SW480 (cell line): ENCODE measurements at regions not wholly inside any gene's neighbourhood (a gene's known extent, or its start where the extent isn't known, plus 50 kb on each side); places are given as distances from the start of the nearest gene placed in this dataset.

Experiments
- DNase-seq: peaks from one replicate; pipeline ENCODE4 v3.0.0-alpha.2; 2016; ENCODE audit warnings: low spot score

DNA sequence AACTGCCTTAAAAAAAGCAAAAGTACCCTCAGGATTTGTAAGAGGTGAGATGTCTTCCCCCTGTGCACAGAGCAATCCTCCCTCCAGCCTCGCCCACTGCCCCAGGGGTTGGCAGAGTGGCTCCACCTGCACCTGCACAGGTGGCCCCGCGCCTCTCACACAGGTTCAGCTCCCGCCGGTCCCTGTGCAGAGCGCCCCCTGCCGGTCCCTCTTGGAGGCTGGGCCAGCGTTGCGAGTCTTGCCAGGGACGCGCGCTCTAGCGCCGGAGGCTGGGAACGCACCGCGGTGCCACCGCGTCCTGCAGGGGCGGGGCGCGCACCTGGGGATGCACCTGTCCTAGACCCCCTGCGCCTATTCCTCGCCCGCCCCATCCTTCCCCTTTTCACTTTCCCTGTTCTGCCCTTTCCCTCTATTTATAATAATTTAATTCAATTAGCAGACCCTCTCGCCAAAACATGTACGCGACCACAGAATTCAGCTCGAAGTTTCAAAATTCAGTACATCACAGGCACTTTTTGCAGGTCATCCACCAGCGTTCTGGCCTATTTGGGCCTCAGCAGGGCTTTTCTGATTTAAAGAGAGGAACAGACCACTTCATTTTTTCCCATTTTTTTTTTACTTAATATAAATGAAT lies 618.6 kb downstream of the AACS start:
- DNase-seq: no peak

DNA sequence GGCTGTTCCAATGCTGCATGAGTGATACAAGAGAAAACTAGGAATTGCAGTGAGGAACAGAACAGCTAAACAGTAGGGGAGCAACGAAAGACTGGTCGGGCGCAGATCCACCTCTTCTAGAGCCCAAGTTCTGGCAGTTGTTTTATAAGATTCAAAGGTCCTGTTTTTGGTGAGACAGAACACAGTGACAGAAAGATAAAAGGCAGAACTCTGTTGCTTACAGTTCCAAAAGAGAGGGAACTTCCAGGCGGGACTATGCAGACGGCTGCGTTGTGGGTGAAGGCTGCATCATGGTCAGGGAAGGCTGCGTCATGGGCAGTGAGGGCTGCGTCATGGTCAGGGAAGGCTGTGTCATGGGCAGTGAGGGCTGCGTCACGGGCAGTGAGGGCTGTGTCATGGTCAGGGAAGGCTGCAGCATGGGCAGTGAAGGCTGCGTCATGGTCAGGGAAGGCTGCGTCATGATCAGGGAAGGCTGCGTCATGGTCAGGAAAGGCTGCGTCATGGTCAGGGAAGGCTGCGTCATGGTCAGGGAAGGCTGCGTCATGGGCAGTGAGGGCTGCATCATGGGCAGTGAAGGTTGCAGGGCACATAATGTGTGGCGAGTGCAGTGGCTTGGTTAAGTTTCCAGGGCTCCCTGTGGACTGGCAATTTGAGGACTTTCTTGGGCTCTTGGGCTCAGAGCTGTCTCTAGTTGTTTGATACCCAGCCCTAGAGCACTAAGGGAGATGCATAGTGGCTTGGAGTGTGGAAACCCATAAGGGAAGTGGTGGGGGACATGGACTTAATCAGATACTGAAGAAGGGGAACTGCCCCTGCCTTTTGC lies 619.9 kb downstream of the AACS start:
- DNase-seq: no peak

DNA sequence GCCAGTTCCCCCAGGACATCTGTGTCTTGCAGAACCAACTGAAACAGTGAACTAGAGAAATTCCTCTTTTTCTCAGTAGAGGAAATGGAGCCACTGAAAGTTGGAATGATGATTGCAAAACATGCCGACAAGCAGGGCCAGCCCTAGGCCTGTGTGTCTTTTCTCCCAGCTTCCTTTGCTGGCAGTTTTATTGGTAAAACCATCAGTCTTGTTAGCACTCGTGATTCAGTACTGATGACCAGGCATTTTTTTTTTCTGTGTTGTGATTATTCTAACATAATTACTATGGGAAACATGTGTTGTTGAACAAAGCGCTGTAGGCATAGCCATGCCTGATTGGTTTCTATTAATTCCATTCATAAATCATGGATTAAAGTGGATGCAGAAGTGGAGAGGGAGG lies 620.7 kb downstream of the AACS start:
- DNase-seq: no peak

DNA sequence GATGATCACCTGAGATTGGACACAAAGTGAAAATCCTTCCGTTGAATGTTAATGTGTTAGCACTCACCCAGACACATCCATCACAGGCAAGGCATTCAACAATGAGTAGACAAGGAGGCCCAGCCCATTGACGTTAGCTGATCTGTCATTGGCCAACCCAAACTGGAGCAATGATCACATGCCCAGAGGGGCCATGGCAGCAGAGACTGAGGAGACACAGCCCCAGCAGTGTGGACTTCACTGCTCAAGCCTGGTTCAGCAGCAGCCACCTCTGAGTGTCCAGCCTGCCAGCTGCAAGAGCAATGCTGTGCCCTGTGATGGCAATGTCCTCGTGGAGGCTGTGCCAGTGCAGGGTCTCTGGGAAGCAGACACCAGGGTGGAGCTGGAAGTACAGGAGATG lies 622.2 kb downstream of the AACS start:
- DNase-seq: no peak

DNA sequence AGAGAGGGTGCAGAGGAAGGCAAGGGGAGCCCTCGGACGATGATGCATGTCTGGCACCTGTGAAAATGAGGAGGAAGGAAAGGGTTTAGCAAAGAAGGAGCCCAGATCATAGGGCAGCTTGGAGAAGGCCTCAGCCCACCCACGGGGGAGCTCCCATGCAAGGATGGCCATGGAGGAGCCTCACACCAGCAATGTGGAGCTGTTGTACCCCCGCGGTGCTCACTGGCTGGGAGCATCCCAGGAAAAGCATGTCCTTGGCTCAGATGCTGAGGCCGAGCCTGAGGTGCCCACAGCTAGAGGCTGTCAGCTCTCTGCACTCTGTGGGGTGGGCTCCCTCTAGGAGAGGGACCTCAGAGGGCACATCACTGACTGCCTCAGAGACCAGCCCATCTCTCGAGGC lies 622.6 kb downstream of the AACS start:
- DNase-seq: no peak

DNA sequence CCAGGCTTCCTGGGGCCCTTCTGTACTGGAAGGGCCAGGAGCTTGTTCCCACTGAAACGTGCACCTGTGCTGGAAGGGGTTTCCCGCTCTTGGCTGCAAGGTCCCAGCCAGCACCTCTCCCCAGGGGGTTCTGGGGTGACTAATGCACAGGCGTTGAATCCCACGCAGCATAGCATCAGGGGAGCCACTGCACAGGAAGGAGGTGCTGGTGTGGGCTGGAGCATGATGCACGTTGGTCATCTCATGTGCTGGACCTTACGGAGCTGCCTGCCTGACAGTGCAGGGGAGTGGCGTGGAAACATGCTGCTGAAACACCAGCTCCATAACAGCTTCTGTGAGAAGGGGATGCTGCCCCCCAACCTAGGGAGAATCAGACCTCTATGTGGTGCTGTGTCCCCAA lies 623.0 kb downstream of the AACS start:
- no peak for DNase-seq

DNA sequence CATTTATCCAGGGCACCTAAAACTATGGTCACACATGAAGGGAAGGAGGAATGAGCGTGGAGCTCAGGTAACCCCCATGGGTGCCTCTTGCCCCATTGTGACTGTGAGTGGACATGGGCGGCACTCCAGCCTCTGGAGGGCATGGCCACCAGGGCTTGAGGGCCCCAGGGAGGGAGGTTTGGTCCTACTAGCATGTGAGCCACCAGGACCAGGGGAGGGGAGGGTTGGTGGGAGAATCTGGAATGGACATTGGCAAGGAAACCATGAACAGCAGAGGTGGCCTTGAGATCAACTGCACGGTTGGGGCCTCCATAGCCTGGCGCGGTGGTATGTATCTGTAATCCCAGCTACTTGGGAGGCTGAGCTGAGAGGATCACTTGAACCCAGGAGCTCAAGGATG lies 623.6 kb downstream of the AACS start:
- no peak for DNase-seq

DNA sequence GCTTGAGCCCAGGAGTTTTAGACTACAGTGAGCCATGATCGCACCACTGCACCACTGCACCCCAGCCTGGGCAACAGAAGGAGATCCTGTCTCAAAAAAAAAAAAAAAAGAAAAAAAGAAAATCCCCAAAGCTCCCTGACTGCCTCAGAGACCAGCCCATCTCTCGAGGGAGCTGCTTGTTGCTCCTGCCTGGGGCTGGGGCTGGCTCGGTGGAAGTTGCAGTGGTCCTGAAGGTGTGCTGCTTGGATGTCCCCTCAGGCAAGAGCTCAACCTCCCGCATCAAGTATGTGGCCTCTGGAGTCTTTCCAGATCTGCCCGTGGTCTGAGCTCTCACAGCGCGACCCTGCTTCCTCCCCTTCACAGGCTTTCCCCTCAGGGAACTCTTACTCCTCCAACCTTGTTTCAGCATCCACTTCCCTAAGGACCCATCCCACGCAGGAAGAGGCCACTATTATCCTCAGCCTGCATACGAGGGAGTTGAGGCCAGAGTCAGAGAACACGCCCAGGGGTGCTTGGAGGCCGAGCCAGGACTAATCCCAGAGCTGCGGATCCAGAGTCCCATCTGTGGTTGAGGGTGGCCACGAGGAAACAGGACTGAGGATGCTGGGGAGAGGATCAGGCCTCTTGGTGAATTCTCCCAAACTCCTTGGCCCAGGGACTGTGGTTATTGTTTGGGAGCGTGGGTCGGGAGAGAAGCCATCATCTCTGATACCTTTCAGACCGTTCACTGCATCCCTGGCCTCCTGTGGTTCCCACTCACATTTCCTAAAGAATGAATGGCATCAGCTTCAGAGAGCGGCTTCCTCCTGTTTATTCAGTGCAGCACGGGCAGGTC lies 624.6 kb downstream of the AACS start:
- no peak for DNase-seq

DNA sequence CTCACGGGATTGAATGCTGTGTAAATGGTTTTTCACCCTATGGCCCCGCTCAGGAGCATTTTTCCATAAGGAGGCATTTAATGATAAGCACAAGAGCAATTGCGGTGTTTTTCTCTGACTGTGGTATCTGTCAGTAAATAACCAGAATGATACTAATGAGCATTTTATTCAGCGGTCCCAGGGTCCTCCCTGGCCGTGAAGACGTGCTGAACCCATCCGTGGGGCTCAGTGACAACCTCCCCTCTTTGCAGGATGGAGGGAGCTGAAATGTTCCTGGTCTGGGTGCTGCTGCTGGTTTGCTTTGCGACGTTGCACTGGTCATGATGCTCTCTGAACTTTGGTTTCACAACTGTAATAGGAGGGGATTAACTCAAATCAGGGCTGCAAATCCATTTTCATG lies 625.6 kb downstream of the AACS start:
- no peak for DNase-seq

DNA sequence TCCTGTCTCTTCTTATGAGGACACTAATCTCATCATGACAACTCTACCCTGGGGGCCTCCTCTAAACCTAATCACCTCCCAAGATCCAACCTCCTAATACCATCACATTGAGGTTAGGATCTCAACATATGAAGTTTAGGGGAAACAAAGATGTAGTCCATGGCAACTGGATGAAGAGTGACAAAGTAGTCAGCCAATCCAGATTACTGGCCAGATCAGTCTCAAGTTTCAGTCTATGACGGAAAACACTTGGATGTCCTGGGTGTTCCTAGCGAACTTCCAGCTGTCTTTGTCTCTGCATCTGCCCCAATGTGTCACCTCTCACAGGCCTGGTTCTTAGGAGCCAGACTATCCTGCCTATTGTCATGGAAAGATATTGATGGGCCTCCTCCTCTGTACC lies 630.8 kb downstream of the AACS start:
- no peak for DNase-seq

DNA sequence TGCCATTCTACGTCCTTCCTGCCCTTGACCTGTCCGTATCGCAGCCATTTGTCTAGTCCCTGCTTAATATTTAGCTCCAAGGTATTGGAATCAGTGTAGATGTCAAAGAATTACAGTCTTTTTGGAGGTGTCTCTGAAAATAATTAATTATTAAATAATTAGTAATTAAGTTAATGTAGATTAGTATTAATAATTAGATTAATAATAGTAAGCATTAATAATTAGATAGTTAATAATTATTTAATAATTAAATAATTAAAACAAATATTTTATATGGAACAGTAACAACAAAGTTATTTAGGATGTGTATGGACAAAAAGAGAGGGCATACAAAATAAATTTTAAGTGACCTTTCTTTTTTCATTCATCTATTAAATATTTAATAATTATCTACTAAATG lies 639.6 kb downstream of the AACS start:
- DNase-seq: no peak

DNA sequence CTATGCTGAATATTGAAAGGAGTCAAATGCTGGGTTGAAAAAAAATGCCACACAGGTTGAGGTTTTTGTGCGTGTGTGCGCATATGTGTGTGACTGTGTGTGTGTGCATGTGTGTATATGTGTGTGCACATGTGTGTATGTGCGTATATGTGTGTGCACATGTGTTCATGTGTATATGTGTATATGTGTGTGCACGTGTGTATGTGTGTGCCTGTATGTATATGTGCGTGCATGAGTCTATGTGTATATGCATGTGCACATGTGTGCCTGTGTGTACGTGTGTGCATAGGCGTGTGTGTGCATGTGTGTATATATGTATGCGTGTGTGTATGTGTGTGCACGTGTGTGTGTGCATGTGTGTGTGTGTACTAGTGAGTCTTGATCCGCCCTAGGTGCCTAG lies 655.7 kb downstream of the AACS start:
- DNase-seq: no peak

DNA sequence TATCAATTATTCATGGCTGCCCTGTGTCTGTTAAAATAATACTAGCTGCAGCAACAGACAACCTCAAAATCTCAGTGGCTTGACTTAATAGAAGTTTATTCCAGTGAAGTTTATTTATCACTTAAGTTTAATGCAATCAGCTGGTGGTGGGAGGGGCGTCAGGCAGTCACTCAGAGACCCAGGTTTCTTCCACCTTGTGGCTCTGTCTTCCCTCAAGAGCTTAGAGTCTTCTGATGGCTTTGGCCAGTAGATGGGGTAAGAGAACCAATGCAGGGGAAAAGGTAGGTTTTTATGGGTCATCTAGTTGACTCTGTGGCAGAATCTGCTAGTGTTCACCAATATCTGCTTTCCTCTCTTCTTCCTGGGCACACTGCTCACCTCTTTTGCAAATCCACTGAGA lies 668.9 kb downstream of the AACS start:
- DNase-seq: no peak

DNA sequence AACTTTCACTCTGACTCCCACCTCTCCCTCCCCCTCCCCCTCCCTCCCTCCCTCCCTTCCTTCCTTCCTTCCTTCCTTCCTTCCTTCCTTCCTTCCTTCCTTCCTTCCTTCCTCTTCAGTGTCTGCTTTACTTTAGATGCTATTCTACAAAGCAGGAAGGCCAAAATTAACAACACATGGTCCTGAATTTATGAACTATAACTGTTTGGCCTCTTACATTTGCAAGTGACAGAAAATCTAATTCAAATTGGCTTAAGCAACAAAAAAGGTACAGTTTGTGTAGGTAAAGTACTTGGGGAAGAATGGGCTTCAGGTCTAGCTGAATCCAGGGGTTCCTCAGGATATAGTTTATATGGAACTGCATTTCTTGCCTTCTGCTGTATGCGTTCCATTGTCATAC lies 673.0 kb downstream of the AACS start:
- no peak for DNase-seq

DNA sequence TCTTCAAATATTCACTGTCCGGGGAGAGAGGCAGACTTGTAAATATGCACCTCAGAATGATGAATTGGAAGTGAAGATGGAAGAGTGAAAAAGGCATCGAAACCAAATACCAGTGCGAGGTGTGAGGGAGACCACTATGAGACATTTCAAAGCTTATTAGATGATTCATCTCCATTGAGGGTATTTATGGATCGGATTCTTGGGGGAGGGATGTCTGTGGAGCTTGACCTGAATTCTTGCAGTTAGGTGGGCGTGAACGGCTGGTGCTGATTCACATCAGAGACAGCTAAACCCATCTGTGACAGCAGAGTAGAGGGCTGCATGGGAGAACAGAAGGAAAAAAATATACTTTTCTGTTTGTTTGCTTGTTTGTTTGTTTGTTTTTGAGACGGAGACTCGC lies 677.2 kb downstream of the AACS start:
- DNase-seq: peak; percentile 5

DNA sequence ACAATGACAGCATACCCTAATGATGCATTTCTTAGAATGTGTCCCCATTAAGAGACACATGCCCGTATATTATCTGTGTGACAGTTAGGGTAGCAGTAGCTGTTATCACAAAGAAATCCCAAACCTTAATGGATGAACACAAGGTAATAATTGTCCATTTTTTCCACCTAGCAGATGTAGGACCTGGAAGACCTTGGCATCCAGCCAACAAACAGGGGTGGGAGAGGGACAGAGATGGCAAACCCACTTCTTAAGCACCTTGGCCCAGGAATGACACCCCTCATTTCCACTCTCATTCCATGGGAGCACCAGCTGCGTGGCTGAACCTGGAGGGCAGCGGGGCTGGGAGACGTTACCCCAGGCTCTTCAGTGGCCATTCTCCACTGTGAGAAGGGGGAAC lies 679.0 kb downstream of the AACS start:
- DNase-seq: no peak

DNA sequence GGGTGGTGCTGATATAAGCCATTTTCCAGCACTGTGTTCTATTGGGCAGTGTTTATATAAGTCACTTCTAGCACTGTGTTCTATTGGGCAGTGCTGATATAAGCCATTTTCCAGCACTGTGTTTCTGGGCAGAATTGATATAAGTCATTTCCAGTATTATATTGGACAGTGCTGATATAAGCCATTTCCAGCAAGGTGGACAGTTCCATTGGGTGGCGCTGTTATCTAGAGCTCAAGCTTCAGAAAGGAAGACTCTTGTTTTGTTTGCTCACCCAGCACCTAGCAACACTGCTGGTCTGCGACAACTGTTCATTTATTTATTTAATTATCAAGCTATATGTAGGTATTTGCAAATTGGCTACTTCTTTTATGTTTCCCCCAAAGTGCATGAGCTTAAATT lies 690.3 kb downstream of the AACS start:
- DNase-seq: no peak

DNA sequence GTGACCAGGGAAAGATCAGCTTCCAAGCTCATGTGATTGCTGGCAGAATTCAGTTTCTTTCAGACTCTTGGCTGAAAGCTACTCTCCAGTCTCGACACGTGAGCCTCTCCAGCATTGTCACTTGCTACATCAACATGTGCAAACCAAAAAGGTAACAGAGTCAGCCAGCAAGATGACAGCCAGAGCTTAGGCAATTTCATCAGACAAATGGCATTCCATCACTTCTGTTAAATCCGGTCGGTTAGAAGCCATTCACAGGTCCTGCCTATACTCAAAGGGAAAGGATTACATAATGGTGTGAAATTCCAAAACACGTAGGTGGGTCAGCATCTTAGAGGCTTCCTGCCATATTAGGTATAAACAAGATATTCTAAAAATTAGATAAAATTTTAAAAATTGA lies 700.9 kb downstream of the AACS start:
- DNase-seq: peak; percentile 3

DNA sequence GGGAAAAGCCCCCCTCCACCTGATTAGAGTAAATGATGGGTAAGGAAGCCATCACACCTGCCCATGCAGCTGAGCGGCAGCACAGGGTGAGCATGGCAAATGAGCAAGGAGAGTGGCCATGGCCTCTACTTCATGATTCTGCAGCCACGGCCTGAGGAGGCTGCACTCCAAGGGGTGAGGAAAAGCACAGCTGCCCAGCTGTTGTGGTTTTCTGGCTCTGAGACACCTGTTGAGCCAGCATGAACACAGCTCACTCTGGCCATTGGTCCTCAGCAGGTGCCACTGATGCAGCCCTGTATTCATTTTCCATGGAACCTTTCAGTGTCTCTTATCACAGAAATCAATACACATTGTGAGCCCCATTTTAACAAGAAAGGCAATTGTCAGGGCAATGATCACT lies 707.2 kb downstream of the AACS start:
- no peak for DNase-seq

DNA sequence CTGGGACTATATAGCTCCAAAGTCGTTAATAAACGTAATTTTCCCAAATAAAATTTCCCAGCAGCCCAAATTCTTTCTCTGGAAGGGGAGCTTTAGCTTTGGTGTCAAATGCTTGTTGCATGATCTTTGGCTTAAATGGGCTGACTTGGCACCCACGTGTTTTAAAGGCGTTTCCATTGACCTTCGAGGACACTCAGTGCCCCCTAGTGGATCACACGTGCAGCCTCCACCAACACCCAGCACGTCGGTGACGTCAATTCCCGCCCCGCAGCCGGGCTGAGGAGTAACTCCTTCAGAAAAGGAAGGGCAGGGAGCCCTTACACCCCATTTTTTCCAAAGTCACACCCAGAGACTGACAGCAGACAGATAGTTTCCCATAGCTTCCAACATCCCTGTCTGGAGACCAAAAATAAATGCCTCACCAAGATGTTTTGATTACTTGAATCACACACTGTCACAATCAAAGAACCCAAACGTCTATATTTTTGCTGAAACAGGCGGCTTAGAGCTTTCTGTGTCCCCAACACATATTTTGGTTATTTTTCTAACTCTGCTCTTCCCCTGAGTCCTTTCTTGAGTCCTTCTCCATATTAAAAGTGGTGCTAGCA lies 707.9 kb downstream of the AACS start:
- peak; percentile 50 for DNase-seq

DNA sequence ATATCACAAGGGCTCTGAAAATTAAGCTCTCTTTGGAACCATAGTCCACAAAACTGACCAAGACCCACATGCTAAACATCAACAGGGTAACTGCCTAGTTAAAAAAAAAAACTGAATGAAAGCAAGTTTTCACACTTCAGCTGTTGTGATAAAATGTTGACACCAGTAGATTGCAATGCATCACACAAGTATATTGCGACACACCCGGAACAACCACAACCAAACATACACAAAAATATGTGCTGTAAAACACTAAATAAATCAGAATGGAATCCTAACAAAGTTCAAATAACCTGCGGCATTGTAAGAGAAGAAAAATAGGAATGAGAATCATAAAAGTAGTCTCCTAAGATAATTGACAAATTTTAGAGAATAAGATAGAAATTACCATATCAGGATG lies 710.3 kb downstream of the AACS start:
- no peak for DNase-seq

DNA sequence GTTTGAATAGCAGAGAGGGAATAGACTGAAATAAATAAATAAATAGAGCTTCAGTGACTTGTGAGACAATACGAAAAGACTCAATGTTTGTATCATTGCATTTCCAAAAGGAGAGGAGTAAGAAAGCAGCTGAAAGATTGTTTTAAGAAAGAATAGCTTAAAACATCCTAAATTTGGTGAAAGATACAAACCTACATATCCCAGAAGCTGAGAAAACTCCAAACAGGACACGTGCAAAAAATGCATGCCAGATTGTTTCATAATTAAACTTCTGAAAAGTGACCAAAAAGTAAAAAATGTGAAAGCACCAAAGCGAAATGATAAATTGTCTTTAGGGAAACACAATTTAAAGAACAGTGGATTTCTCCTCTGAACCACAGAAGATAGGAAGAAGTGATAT lies 711.0 kb downstream of the AACS start:
- no peak for DNase-seq

DNA sequence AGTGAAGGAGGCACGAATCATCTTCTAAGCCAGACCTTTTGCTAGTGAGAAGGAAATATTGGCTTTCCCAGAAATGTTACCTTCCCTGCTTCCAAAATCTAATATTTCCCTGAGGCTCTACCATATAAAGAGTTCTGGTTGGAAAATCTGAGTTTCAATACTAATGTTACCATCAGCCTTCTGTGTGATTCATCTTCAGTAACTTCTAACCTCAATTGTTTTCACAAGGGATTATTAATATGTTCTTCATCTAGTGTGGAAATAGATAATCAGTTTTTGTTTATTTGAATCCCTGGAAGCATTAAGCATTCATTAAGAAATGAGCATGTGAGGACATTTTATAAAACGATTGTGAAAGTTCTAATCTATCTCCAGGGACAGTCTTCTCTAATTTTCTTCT lies 720.9 kb downstream of the AACS start:
- DNase-seq: no peak
